CD4-positive, alpha-beta T cell treated with Interleukin-4 for 1 hour (primary cell): ENCODE measurements at regions not wholly inside any gene's neighbourhood (a gene's known extent, or its start where the extent isn't known, plus 50 kb on each side); places are given as distances from the start of the nearest gene placed in this dataset.

Source experiments
- DNase-seq, 2 donors: peaks; one replicate each; pipeline ENCODE4 v3.0.0-alpha.2; 2020 to 2022

DNA sequence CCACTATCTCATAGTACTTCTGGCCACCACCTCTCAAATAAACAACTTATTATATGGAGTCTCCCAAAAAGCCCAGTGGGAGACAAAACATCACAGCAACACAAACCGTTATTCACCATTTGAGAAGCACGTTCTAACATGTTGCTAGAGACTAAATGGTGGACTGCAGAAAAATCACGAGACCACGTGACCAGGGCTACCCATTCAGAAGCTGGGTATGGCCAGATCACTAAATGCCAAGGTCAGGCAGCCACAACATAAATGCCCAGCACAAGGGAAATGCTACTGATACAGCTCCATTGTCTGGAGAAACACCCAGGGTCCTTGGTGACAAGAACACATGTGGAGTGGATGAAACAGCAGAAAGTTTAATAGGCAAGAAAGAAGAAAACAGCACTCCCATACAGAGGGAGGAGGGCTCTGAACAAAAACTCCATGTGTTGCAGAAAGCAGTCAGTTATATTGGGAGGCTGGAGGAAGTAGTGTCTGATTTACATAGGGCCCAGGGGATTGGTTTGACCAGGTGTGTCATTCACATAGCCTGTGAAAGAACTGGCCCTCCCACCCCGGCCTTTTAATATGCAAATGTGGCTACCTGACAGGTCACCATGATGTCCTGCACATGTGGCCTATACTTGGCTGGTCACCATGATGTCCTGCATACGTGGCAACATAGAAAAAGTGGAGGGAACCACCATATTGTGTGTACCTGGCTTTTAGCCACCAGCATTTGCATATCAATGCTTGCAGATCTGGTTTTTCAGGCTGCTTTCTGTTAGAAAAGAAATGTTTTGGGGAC, 97.2 kb downstream of the TRIM36 start:
- no peak for DNase-seq

- DNase-seq: no peak
Measured at GRCh38 chr5:115070737-115071136, 99.0 kb downstream of the TRIM36 start.

GRCh38 chr5:115069087-115069968, 100.4 kb downstream of the TRIM36 start:
- DNase-seq: no peak

GRCh38 chr5:115068239-115069086, 101.2 kb downstream of the TRIM36 start:
- peak; percentile 33 to 60 for DNase-seq

GRCh38 chr5:115064380-115064779, 105.3 kb downstream of the TRIM36 start:
- DNase-seq: no peak

GRCh38 chr5:115054387-115054951, 115.2 kb downstream of the TRIM36 start:
- DNase-seq: no peak

DNA sequence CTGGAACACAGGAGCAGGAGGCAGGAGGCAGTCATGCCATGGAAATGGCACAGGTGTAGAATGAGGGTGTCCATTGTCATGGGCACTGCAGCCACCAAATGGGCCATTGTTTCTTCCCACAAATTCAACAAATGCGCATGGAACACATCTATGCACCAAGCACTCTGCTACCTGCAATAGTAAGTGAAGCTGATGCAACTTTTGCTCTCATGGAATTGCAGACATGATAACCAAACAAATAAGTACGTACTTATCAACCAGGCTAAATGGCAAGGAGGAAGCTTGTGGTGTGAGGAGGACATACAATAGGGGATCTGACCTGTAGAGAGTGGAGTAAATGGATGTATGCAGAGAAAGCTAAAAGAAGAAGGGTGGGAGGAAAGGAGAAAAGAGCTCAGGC, 116.8 kb downstream of the TRIM36 start:
- no peak for DNase-seq

GRCh38 chr5:115050866-115051265, 118.8 kb downstream of the TRIM36 start:
- DNase-seq: no peak

GRCh38 chr5:115033861-115034260, 135.8 kb downstream of the TRIM36 start:
- no peak for DNase-seq

- DNase-seq: no peak
Measured at GRCh38 chr5:115028557-115028956, 141.2 kb downstream of the TRIM36 start.

DNA sequence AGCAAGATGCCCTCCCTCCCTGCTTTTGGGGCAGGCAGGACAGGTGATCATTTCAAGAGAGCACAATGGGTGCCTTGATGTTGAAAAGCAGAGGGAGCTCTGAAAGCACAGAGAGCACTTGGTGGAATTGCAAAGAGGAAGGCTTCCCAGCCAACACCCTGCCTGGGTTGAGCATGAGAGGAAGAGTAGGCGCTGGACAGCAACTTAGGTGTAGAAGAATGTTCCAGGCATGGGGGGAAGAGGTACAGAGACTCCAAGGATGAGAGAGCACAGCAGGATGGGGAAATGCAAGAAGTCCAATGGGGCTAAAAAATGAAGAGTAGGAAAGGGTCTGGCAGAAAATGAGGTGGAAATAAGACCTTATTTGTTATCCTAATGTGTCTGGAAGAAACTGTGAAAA, 144.8 kb downstream of the TRIM36 start:
- DNase-seq: no peak

DNA sequence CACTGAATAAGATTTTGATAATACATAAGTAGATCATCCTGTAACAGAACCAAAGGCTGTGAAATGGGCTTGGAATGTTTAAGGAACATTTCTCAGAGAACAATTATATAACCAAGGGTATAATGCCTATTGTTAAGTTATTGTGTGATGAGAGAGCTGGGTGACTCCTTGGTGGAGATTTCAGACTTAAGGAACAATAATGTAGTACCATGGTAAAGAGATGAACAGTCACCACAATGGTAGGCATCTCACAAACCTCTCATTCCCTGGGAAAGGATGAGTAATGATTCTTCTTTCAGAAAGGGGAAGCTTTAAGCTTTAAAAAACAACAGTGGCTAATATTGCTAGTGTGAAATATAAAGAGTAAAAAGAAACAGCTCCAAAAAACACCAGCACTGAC, 147.4 kb downstream of the TRIM36 start:
- no peak for DNase-seq

DNA sequence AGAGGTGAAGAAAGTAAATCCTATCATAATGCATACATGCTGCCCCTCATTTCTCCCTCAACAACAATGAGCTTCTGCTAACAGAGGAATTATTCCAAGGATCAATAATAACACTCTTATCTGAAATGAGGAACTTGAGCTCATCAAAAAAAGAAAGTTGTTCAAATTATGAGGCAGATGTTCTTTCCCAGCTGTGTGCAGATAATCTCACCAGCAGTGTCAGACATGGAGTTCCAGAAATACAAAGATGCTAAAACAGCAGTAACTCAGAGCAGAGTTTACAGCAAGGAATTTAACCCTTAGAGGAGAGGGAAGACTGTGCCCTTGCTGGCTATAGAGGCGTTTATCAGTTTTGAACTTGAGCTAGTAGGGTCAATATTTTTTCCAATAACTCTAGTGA, 153.1 kb downstream of the TRIM36 start:
- no peak for DNase-seq

DNA sequence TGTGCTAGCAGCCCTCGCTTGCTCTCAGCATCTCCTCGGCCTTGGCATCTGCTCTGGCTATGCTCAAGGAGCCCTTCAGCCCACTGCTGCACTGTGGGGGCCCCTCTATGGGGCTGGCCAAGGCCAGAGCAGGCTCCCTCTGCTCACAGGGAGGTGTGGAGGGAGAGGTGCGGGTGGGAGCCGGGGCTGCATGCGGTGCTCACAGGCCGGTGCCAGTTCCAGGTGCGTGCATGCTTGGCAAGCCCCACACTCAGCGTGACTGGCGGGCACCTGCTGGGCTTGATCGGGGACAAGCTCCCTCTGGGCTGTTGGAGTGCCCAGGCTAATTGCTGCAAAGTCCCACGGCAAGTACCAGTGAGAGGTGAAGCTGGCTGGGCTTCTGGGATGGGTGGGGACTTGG, 170.5 kb downstream of the TRIM36 start:
- DNase-seq: no peak

GRCh38 chr5:114989512-114989911, 180.2 kb downstream of the TRIM36 start:
- no peak for DNase-seq

DNA sequence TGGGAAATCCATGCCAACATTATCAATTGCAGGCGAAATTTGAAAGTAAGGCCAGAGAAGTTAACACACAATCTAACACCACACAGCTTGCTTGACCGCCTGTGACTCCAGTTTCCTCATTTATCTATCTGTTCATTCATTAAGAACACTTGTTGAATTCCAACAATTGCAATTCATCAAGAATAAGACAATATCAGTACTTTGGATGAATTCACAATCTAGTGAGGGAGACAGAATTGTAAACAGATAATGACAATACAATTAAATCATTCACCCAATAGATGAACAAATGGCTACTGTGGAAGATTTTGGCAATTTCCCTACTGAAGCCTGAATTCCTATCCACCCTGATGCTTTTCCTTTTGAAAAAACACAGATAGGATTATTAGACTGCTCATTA, 181.6 kb downstream of the TRIM36 start:
- DNase-seq: no peak

- DNase-seq: no peak
Measured at GRCh38 chr5:114984796-114985195, 184.9 kb downstream of the TRIM36 start.

DNA sequence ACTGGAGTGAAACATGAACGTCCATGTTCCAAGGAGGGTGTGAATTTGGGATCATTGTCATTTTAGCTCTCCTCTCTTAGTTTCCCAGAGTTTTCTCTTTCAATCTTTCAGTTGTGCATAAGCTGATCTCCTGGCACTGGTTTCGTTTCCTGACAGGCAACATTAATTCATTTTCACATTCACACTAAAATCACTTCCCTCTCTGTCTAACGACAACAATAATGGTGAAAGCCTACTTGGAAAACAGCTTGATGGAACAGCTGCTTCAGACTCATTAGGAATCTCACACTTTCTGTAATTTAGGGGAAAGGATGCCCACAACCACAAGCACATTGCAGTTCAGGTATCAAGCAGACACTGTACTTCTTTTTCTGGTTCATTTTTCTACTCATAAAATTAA, 188.6 kb downstream of the TRIM36 start:
- DNase-seq: no peak

DNA sequence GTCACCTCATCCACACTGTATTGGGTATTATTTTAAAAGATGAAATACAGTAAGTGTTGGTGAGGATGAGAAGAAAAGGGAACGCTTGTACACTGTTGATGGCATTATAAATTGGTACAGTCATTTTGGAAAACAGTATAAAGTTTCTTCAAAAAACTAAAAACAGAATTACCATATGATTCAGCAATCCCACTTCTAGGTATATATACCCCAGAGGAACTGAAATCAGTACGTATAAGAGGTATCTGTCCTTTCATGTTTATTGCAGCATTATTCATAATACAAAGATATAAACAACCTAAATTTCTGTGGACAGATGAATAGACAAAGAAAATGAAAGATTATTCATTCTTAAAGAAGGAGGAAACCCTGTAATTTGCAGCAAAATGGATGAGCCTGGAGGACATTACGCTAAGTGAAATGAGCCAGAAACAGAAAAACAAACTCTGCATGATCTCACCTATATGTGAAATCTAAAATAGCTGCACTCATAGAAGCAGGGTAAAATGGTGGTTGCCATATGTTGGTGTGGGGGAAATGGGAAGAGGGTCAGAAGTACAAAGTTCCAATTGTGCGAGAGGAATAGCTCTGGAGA, 191.6 kb downstream of the TRIM36 start:
- no peak for DNase-seq

- no peak for DNase-seq
Measured at GRCh38 chr5:114969482-114969881, 200.2 kb downstream of the TRIM36 start.

GRCh38 chr5:114957384-114957783, 212.3 kb downstream of the TRIM36 start:
- DNase-seq: no peak

DNA sequence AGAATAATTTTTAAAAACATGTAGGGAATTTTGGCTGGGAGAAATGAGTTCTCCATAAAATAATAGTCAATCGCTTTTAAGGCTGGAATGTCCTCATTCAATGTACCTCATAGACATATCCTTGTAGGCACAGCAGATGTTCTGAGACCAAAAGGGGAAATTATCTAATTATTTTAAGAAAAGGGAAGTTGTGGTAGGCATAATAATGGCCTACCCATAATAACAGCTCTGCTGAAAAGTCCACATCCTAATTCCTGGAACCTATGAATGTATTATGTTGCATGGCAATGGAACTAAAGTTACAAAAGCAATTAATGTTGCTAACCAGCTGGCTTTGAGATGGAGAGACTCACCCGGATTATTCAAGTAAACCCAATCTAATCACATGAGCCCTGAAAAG, 216.1 kb downstream of the TRIM36 start:
- DNase-seq: no peak
